MCF 10A (cell line): ENCODE measurements at regions not wholly inside any gene's neighbourhood (a gene's known extent, or its start where the extent isn't known, plus 50 kb on each side); places are given as distances from the start of the nearest gene placed in this dataset.

Experiments used
- BruUV-seq: library from RNA; stranded (reverse); fragments of 400-500 nt; replicated peaks from 2 replicates; lab custom pipeline; 2021; lab: Mats Ljungman, UMichigan
- CTCF ChIA-PET: fragments of 300-600 bp; sonication (Branson Sonifier 250); formaldehyde crosslinking; extraction: SDS; loops from one replicate; lab custom pipeline; 2021; ENCODE audit warnings: antibody characterized with exemption, inconsistent platforms; lab: Yijun Ruan, JAX
- POLR2A ChIA-PET: fragments of 300-600, 350-650 bp; sonication (Branson Sonifier 250); formaldehyde crosslinking; extraction: SDS; loops from one replicate; lab custom pipeline; 2020; ENCODE audit warnings: antibody characterized with exemption, inconsistent platforms; lab: Yijun Ruan, JAX
- DNase-seq: peaks from one replicate; pipeline ENCODE4 v3.0.0-alpha.2; 2018; ENCODE audit not compliant: unreplicated experiment
- H3K27ac Mint-ChIP-seq: one replicate; pipeline ENCODE4 v1.8.0; 2022; ENCODE audit warnings: mild to moderate bottlenecking, low read depth, mixed read lengths; ENCODE audit not compliant: unreplicated experiment
- H3K27me3 Mint-ChIP-seq: one replicate; pipeline ENCODE4 v1.8.0; 2022; ENCODE audit warnings: mixed read lengths; ENCODE audit not compliant: insufficient read depth, unreplicated experiment
- H3K36me3 Mint-ChIP-seq: one replicate; pipeline ENCODE4 v1.8.0; 2022; ENCODE audit warnings: mild to moderate bottlenecking, moderate library complexity, mixed read lengths; ENCODE audit not compliant: insufficient read depth, unreplicated experiment
- H3K4me1 Mint-ChIP-seq: one replicate; pipeline ENCODE4 v1.8.0; 2022; ENCODE audit warnings: mixed read lengths; ENCODE audit not compliant: insufficient read depth, unreplicated experiment
- H3K4me3 Mint-ChIP-seq: one replicate; pipeline ENCODE4 v1.8.0; 2022; ENCODE audit warnings: mild to moderate bottlenecking, moderate library complexity, mixed read lengths; ENCODE audit not compliant: unreplicated experiment
- H3K9me3 Mint-ChIP-seq: one replicate; pipeline ENCODE4 v1.8.0; 2022; ENCODE audit warnings: mixed read lengths; ENCODE audit not compliant: unreplicated experiment
- intact Hi-C: fragments of 100-400 bp; cut with micrococcal nuclease; formaldehyde crosslinking; loops from 2 replicates; pipeline ENCODE4 v1.14.1; 2022
- TF ChIP-seq, protein P1 (sequence below): fragments of 200-600 bp; IDR thresholded peaks from one replicate; pipeline ENCODE4 v1.8.0; 2022; ENCODE audit warnings: antibody characterized with exemption, mild to moderate bottlenecking; ENCODE audit not compliant: unreplicated experiment

DNA sequence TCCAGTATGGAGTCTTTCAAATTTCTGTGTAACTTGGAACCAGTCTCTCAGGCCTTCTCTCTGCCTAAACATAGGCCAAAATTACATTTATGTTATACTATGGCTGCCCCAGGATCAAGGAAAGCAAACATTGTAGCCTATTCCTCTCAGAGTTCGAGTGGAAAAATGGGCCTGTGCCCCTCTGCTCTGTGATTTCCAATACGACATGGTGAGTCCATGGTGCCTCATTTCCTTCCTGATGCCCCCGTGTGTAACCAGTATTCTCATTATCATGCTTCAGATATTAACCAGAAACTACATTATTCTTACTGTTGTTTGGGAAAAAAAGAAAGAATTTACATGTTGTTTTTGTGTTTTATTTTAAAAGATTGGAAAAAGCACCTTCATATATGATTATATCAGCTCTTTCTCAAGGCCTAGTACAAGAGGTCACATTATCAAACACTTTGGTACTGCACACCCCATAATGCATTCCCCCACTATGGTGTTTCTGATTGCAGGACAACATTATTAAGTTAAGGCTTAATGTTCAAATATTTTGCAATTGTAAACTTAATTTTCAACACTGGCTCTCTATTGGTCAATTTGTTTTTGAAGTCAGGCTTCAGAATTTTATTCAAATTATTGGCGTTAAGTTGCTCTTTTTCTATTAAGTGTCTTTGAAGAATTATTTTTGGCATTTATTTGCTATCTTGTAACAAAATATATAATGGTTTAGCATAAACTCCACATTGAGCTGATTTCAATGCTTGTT is 151.8 kb upstream of the SLC27A6 start:
- Mint-ChIP-seq H3K36me3 (no peaks in the 10 kb centered on the region), H3K9me3 (peaks cover 19% of the 10 kb centered on the region), H3K4me3 (no peak overlapping the region), H3K4me1 (no peaks in the 10 kb centered on the region), H3K27me3 (no peaks in the 10 kb centered on the region), H3K27ac (no peak overlapping the region)
- intact Hi-C loops: loop anchor here (10.0 kb wide), 1 partner anchor 61 kb away; no protein-coding TSS in a partner anchor
- TF ChIP-seq, protein P1, sequence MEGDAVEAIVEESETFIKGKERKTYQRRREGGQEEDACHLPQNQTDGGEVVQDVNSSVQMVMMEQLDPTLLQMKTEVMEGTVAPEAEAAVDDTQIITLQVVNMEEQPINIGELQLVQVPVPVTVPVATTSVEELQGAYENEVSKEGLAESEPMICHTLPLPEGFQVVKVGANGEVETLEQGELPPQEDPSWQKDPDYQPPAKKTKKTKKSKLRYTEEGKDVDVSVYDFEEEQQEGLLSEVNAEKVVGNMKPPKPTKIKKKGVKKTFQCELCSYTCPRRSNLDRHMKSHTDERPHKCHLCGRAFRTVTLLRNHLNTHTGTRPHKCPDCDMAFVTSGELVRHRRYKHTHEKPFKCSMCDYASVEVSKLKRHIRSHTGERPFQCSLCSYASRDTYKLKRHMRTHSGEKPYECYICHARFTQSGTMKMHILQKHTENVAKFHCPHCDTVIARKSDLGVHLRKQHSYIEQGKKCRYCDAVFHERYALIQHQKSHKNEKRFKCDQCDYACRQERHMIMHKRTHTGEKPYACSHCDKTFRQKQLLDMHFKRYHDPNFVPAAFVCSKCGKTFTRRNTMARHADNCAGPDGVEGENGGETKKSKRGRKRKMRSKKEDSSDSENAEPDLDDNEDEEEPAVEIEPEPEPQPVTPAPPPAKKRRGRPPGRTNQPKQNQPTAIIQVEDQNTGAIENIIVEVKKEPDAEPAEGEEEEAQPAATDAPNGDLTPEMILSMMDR: no peak
- ChIA-PET CTCF (no interaction called here), POLR2A (no interaction called here)
- no peak for DNase-seq
- BruUV-seq: no TSS peak

DNA sequence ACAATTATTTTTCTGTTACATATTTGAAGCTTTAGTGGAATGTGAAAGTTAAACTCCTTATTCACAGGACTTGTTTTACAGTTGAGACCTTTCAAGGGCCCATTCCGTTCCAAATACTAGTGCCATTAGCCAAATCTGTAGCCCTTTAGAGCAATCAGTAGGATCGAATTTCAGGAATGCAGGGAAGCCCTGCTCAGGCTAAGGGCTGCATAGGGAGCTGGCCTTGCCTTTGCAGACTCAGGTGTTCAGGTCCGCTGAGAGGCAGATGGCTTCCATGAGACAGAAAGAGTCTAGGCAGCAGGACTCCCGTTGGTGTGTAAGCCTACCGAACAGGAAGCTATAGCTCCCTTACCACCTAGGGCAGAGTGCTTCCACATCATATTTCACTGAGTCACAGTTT is 150.1 kb upstream of the SLC27A6 start:
- H3K27ac Mint-ChIP-seq: no peak overlapping the region
- CTCF ChIA-PET: interaction anchor here (0.7 kb wide), 1 partner anchor 115 kb away, joined by 3 read pairs; no protein-coding TSS in a partner anchor
- DNase-seq: peak; percentile 8
- POLR2A ChIA-PET: no interaction called here
- H3K27me3 Mint-ChIP-seq: no peaks in the 10 kb centered on the region
- H3K36me3 Mint-ChIP-seq: no peaks in the 10 kb centered on the region
- no TSS peak for BruUV-seq
- intact Hi-C loops: loop anchor here (10.0 kb wide), 1 partner anchor 60 kb away; no protein-coding TSS in a partner anchor
- H3K4me1 Mint-ChIP-seq: no peaks in the 10 kb centered on the region
- no peak overlapping the region for H3K4me3 Mint-ChIP-seq
- H3K9me3 Mint-ChIP-seq: peaks cover 16% of the 10 kb centered on the region
- TF ChIP-seq, protein P1: no peak

DNA sequence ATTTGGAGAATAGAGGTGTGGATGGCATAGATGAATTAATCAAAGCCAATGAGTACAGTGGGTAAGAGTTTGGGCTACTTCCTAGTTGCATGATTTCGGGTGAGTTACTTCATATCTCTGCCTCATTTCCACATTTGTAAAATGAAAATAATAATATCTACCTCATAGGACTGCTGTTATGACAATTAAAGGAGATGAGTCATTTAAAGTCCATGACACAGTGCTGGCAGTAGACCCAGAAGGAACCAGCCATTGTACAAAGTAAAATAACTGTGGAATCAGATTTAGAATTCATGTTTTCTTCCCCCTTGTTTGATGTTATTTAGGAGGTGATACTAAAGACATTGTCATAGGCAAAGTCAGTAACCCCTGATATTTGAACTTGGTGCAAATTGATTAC is 139.5 kb upstream of the SLC27A6 start:
- no peak overlapping the region for H3K4me3 Mint-ChIP-seq
- BruUV-seq: no TSS peak

DNA sequence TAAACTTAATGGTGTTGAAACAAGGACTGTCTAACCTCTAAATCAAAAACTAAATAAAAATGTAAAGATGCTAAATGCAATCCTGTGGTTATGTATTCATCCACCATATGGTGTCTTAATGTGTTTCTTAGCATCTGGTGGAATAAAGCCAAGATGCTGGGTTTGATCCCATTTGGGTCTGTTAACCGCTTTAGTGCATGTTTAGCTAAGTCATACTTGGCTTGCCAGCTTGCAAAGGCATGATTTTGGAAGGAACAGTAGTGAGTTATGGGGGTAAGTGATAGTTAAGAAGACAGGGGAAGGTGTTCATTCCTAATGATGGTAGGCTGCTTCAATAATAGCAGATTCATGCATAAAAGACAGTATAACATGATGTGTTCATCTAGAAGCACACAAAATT is 139.0 kb upstream of the SLC27A6 start:
- intact Hi-C loops: no loop called here
- Mint-ChIP-seq H3K27ac (peak overlapping the region; percentile 55), H3K4me1 (no peaks in the 10 kb centered on the region), H3K27me3 (no peaks in the 10 kb centered on the region), H3K4me3 (no peak overlapping the region), H3K36me3 (no peaks in the 10 kb centered on the region), H3K9me3 (no peaks in the 10 kb centered on the region)
- TF ChIP-seq, protein P1: no peak
- no TSS peak for BruUV-seq
- ChIA-PET POLR2A (no interaction called here), CTCF (interaction anchor here (0.7 to 1.0 kb wide), 2 partner anchors 151 to 325 kb away, joined by 3 to 4 read pairs; no protein-coding TSS in a partner anchor)
- DNase-seq: peak; percentile 33

More for the DNA sequence above, 139.5 kb upstream of the SLC27A6 start:
- no peaks in the 10 kb centered on the region for H3K36me3 Mint-ChIP-seq
- POLR2A ChIA-PET: no interaction called here
- peak overlapping the region; percentile 55 for H3K27ac Mint-ChIP-seq
- H3K4me1 Mint-ChIP-seq: no peaks in the 10 kb centered on the region
- no peaks in the 10 kb centered on the region for H3K9me3 Mint-ChIP-seq
- CTCF ChIA-PET: interaction anchor here (0.7 to 1.0 kb wide), 3 partner anchors 151 to 325 kb away, joined by 3 to 4 read pairs (median 3); no protein-coding TSS in a partner anchor
- H3K27me3 Mint-ChIP-seq: no peaks in the 10 kb centered on the region
- intact Hi-C loops: no loop called here
- TF ChIP-seq, protein P1: no peak
- peak; percentile 72 for DNase-seq
